ENCODE measurements at regions not wholly inside any gene's neighbourhood (a gene's known extent, or its start where the extent isn't known, plus 50 kb on each side); places are given as distances from the start of the nearest gene placed in this dataset.

DNA sequence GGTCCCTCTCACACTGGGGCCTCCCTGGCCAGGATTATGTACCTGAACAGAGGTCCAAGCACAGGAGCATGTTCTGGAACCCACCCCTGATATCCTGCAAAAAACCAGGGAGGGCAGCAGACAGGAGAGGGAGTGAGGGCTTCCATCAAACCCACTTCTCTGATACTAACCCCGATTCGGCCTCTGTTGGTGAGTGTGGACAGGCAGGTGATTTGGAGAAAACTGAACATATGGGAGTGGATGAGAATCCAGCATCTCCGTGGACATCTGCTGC is 215.3 kb downstream of the MATN1 start:
- Mint-ChIP-seq H3K9me3 (no peaks in the 10 kb centered on the region), H3K36me3 (ENCODE audit: low read depth) (no peaks in the 10 kb centered on the region), H3K4me3 (no peak overlapping the region), H3K27me3 (ENCODE audit: insufficient read depth) (peaks cover 18% of the 10 kb centered on the region), H3K27ac (no peak overlapping the region), H3K4me1 (ENCODE audit: low read depth) (peaks cover 22% of the 10 kb centered on the region)
- TF ChIP-seq, protein P1, sequence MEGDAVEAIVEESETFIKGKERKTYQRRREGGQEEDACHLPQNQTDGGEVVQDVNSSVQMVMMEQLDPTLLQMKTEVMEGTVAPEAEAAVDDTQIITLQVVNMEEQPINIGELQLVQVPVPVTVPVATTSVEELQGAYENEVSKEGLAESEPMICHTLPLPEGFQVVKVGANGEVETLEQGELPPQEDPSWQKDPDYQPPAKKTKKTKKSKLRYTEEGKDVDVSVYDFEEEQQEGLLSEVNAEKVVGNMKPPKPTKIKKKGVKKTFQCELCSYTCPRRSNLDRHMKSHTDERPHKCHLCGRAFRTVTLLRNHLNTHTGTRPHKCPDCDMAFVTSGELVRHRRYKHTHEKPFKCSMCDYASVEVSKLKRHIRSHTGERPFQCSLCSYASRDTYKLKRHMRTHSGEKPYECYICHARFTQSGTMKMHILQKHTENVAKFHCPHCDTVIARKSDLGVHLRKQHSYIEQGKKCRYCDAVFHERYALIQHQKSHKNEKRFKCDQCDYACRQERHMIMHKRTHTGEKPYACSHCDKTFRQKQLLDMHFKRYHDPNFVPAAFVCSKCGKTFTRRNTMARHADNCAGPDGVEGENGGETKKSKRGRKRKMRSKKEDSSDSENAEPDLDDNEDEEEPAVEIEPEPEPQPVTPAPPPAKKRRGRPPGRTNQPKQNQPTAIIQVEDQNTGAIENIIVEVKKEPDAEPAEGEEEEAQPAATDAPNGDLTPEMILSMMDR (IDR thresholded peaks at IDR 0.05) = no peak
- DNase-seq = no peak

DNA sequence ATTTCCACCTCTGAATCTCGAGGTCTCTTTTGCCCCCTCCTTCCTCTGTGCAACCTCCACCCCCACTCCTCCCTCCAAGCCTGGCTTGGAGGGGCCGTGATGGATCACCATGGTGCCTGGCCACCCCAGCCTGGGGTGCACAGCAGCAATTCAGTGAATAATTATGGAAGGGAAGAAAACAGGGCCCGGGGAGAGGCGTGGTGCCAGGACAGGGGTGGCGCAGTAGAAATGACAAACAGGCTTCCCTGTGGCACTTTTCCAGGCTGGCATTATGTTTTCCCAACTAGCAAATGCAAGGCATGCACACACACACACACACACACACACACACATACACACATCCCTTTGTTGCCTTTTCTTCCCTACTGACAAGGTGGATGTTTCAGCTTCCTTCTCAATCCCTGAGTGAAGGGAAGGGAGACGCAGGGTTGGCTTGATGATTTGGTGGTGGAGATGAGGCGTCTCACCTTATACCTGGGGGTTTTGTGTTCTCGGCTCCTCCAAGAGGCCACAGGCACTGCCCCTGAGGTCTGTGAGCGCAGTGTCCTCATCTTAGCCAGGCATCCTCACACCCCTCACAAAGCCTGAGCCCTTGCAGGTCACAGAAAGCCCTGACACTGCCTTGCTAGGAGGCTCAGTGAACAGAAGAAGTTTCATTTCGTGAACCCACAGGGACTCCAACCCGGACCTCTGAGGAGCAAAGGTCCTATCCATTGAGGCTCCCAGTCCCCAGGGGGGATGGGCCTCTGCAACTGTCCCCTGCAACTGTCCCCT is 215.8 kb downstream of the MATN1 start:
- Mint-ChIP-seq H3K4me3 (no peak overlapping the region), H3K9me3 (no peaks in the 10 kb centered on the region)

DNA sequence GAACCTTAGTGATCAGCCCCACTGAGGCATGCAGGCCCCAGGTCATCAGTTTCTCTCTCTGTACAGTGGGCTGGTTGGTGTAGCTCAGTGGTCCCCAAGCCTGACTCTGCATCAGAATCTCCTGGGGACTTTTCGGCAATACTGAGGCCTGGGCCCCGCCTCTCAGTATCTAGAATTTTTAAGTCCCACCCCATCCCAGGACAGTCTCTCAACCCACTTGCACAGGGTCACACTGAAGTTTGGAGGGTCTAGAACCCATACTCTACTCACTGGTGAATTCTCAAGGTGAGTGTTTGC is 216.4 kb downstream of the MATN1 start:
- DNase-seq = no peak
- Mint-ChIP-seq H3K9me3 (no peaks in the 10 kb centered on the region), H3K36me3 (ENCODE audit: low read depth) (no peaks in the 10 kb centered on the region), H3K4me3 (no peak overlapping the region), H3K27ac (no peak overlapping the region), H3K4me1 (ENCODE audit: low read depth) (peaks cover 12% of the 10 kb centered on the region), H3K27me3 (ENCODE audit: insufficient read depth) (peaks cover 27% of the 10 kb centered on the region)
- TF ChIP-seq, protein P1 (IDR thresholded peaks at IDR 0.05) = no peak

More for the DNA sequence above, 215.8 kb downstream of the MATN1 start:
- TF ChIP-seq, protein P1 (IDR thresholded peaks at IDR 0.05) = no peak
- Mint-ChIP-seq H3K27me3 (ENCODE audit: insufficient read depth) (peaks cover 22% of the 10 kb centered on the region), H3K36me3 (ENCODE audit: low read depth) (no peaks in the 10 kb centered on the region), H3K4me1 (ENCODE audit: low read depth) (peaks cover 18% of the 10 kb centered on the region), H3K27ac (no peak overlapping the region; the same call in 1 of the 2 replicates)
- no peak for DNase-seq

DNA sequence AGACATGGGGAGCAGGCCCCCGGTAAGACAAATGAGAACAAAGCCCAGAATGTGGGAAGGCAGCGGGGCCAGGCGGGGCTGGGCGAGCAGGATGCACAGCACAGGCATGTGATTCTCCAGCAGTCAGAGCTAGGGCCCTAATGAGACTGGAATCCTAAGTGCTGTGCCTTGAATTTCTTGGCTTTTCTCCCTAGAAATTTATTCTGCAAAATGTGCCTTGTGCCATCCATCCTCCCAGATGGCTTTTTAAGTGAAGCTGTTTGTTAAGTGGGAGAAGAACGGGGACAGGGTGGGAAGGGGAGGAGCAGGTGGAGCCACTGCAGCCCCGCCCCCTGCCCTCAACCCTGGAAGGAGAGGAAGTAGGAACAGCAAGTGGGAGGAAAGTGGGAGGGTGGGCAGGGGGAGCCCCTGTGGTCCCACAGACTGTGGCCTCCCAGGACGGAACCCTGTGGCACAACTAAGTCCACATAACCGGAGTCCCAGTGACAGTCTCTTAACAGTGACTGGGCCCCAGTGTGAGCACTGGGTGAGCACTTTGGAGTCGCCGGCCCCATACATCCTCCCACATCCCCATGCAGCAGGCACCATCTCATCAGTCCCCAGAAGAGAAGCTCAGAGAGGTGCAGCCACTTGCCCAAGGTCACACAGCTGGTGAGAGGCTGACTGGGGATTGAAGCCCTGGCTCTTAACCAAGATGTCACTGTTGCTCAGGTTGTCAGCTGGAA is 216.9 kb downstream of the MATN1 start:
- no peak overlapping the region for H3K4me3 Mint-ChIP-seq
- no peak overlapping the region for H3K27ac Mint-ChIP-seq
- DNase-seq = no peak
- H3K9me3 Mint-ChIP-seq = no peaks in the 10 kb centered on the region
- H3K27me3 Mint-ChIP-seq (ENCODE audit: insufficient read depth) = peaks cover 27% of the 10 kb centered on the region
- H3K36me3 Mint-ChIP-seq (ENCODE audit: low read depth) = no peaks in the 10 kb centered on the region
- peaks cover 7% of the 10 kb centered on the region for H3K4me1 Mint-ChIP-seq (ENCODE audit: low read depth)
- TF ChIP-seq, protein P1 (IDR thresholded peaks at IDR 0.05) = no peak

DNA sequence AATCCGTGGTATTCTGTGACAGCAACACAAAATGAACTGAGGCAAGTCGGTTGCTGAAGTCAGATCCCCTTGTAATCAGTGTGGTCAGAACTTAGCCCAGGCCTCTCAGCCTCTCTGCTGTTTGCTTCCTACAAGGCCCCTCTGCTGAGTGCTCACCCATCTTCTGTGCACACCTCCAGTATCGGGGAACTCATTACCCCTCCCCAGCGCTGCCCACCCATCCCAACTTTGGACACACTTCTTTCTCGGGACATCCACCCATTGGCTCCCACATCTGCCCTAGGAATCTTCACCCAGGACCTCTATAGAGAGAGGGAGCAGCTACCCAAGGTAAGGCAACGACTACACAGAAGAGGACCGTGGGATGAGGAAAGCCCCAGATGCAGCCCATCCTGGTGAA is 217.5 kb downstream of the MATN1 start:
- DNase-seq = no peak
- TF ChIP-seq, protein P1 (IDR thresholded peaks at IDR 0.05) = no peak
- H3K27ac Mint-ChIP-seq = no peak overlapping the region
- peaks cover 27% of the 10 kb centered on the region for H3K27me3 Mint-ChIP-seq (ENCODE audit: insufficient read depth)
- no peaks in the 10 kb centered on the region for H3K9me3 Mint-ChIP-seq
- H3K4me3 Mint-ChIP-seq = no peak overlapping the region
- H3K4me1 Mint-ChIP-seq (ENCODE audit: low read depth) = peaks cover under 1% of the 10 kb centered on the region
- H3K36me3 Mint-ChIP-seq (ENCODE audit: low read depth) = no peaks in the 10 kb centered on the region

Measured in HFFc6 (cell line).